Endothelial cell (in vitro differentiated cells): ENCODE measurements at regions not wholly inside any gene's neighbourhood (a gene's known extent, or its start where the extent isn't known, plus 50 kb on each side); places are given as distances from the start of the nearest gene placed in this dataset.

Experiments
- DNase-seq: peaks from one replicate; pipeline ENCODE4 v3.0.0; 2021; ENCODE audit warnings: low spot score
- H3K27ac Mint-ChIP-seq: one replicate; pipeline ENCODE4 v1.8.0; 2021; ENCODE audit warnings: mixed read lengths, inconsistent platforms; ENCODE audit not compliant: unreplicated experiment
- H3K27me3 Mint-ChIP-seq: one replicate; pipeline ENCODE4 v1.8.0; 2021; ENCODE audit warnings: mild to moderate bottlenecking, moderate library complexity, mixed read lengths, inconsistent platforms; ENCODE audit not compliant: unreplicated experiment
- H3K36me3 Mint-ChIP-seq: one replicate; pipeline ENCODE4 v1.8.0; 2021; ENCODE audit warnings: mild to moderate bottlenecking, low read depth, mixed read lengths, inconsistent platforms; ENCODE audit not compliant: unreplicated experiment
- H3K4me1 Mint-ChIP-seq: one replicate; pipeline ENCODE4 v1.8.0; 2021; ENCODE audit warnings: mild to moderate bottlenecking, mixed read lengths, inconsistent platforms; ENCODE audit not compliant: unreplicated experiment
- H3K4me3 Mint-ChIP-seq: one replicate; pipeline ENCODE4 v1.8.0; 2021; ENCODE audit warnings: mild to moderate bottlenecking, mixed read lengths, inconsistent platforms; ENCODE audit not compliant: unreplicated experiment
- H3K9me3 Mint-ChIP-seq: one replicate; pipeline ENCODE4 v1.8.0; 2021; ENCODE audit warnings: mixed read lengths, inconsistent platforms; ENCODE audit not compliant: unreplicated experiment
- CTCF ChIP-seq: fragments of 200-600 bp; sonication (generic); IDR thresholded peaks from one replicate; pipeline ENCODE4 v1.5.0; 2021; ENCODE audit warnings: antibody characterized with exemption; ENCODE audit not compliant: unreplicated experiment

DNA sequence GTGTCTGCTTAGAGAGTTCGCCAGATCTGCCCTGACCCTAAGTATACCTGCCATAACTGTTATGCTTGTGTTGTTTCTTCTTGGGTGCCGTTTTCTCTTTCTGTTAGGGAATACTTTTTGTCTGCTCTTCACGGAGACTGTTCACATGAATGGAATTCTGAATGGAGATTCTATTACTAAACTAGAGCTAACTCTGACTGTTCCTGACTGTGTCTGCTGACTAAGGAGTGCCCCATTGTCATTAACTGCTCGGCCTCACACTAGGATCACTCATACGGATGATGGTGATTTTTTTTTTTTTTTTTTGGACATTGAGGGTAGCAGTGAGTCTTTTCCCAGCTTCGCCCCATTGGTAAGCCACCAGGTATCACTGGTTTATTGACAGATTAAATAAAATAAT lies 104.8 kb upstream of the SLC8A1 start:
- H3K27ac Mint-ChIP-seq: no peak overlapping the region

DNA sequence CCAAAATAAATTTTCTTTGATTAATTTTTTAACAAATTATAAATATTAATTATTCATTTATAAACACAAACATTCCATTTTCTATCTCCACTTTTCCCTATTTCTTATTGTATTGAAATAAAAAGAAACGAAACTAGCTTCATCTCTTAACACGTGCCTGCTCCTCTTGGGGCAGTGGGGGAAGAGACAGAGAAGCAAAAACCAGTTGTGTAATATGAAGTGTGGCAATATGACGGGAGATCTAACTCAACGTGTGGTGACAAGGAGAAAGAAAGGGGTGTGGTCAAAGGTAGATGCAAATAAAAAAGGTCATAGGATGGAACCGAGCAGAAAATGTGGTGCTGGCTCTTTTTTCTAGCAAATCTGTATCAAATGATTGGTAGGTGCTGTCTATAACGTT lies 106.9 kb upstream of the SLC8A1 start:
- Mint-ChIP-seq H3K27me3 (no peaks in the 10 kb centered on the region), H3K27ac (no peak overlapping the region), H3K9me3 (no peaks in the 10 kb centered on the region), H3K4me3 (no peak overlapping the region), H3K36me3 (no peaks in the 10 kb centered on the region), H3K4me1 (peaks cover 3% of the 10 kb centered on the region)
- DNase-seq: no peak
- TF ChIP-seq CTCF: no peak

More for the DNA sequence above, 104.8 kb upstream of the SLC8A1 start:
- no peak overlapping the region for H3K4me3 Mint-ChIP-seq
- H3K36me3 Mint-ChIP-seq: no peaks in the 10 kb centered on the region
- H3K27me3 Mint-ChIP-seq: no peaks in the 10 kb centered on the region
- TF ChIP-seq CTCF: no peak
- H3K9me3 Mint-ChIP-seq: no peaks in the 10 kb centered on the region
- DNase-seq: no peak
- no peaks in the 10 kb centered on the region for H3K4me1 Mint-ChIP-seq

- DNase-seq: no peak
- Mint-ChIP-seq H3K4me3 (no peak overlapping the region), H3K9me3 (no peaks in the 10 kb centered on the region), H3K27ac (no peak overlapping the region), H3K4me1 (peaks cover 3% of the 10 kb centered on the region), H3K27me3 (no peaks in the 10 kb centered on the region), H3K36me3 (no peaks in the 10 kb centered on the region)
- TF ChIP-seq CTCF: no peak
Observed at GRCh38 chr2:40559175-40559574, 107.3 kb upstream of the SLC8A1 start.

DNA sequence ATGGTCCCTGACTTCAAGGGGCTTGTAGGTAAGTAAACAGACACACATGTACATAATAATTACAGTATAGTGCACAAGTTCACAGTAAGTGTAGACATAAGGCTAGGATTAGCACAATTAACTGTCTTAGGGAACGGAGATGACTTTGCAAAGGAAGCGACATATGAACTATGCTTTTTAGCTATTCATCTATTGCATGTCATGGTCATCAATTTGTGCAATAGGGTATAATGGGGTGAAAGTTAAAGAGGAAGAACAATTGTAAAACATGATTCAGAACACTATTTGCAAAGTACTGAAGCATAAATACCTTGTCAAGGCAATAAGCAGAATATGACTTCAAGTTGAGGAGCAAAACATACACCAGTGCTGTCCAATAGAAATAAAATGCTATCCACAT lies 112.3 kb upstream of the SLC8A1 start:
- peaks cover 3% of the 10 kb centered on the region for H3K4me1 Mint-ChIP-seq
- H3K27ac Mint-ChIP-seq: no peak overlapping the region
- DNase-seq: no peak
- H3K4me3 Mint-ChIP-seq: no peak overlapping the region
- no peaks in the 10 kb centered on the region for H3K9me3 Mint-ChIP-seq
- no peaks in the 10 kb centered on the region for H3K27me3 Mint-ChIP-seq
- H3K36me3 Mint-ChIP-seq: no peaks in the 10 kb centered on the region
- TF ChIP-seq CTCF: no peak

DNA sequence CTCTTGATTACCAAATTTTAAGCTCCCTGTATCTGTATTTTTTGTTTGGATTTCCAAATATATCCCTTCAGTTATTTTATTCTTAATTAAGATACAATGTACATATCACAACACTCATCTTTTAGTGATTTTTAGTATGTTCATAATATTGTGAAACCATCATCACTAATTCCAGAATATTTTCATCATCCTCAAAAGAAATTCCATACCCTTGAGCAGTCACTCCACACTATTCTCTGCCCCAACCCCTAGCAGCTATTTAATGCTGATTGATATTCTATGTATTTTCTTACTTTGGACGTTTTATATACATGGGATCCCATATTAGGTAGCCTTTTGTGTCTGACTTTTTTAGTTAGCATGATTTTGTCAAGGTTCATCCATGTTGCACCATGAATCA lies 127.4 kb upstream of the SLC8A1 start:
- Mint-ChIP-seq H3K36me3 (no peaks in the 10 kb centered on the region), H3K9me3 (no peaks in the 10 kb centered on the region), H3K4me1 (no peaks in the 10 kb centered on the region), H3K27me3 (no peaks in the 10 kb centered on the region), H3K4me3 (no peak overlapping the region), H3K27ac (no peak overlapping the region)
- no peak for DNase-seq
- TF ChIP-seq CTCF: no peak
